Fibroblast of the aortic adventitia (primary cell): ENCODE measurements at regions not wholly inside any gene's neighbourhood (a gene's known extent, or its start where the extent isn't known, plus 50 kb on each side); places are given as distances from the start of the nearest gene placed in this dataset.

ENCODE experiments used
- DNase-seq: peaks from one replicate; pipeline ENCODE4 v3.0.0-alpha.2; 2010; ENCODE audit warnings: low read depth
- H3K4me3 ChIP-seq: 2 replicates; pipeline ENCODE4 v1.5.1; 2011; ENCODE audit warnings: low read depth, mild to moderate bottlenecking, control low read depth, low read length, moderate library complexity
- TF ChIP-seq, protein P1 (sequence below): IDR thresholded peaks from 2 replicates; pipeline ENCODE4 v1.5.1; 2011; ENCODE audit warnings: mild to moderate bottlenecking, low read length, control low read depth, inconsistent platforms; ENCODE audit not compliant: insufficient read depth

DNA sequence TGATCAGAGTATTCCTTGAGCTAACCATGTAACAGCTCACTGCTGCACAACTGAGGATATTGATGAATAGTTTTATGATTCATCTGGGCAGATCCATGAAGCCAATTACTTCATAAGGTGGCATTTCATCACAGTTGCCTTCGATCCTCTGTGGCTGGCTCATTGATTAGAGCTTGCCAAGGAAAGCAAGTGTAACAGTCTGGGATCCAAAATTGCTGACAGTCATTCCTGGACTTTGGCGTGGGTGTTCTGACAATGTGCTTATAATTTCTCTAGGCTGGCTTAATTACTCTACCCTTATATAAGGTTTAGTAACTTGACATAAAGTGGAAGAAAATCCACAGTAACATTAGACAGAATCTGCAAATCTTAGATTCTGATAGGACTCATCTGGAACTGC, 551.3 kb upstream of the CDH4 start:
- no peak overlapping the region for H3K4me3 ChIP-seq
- DNase-seq: peak; percentile 10
- TF ChIP-seq, protein P1, sequence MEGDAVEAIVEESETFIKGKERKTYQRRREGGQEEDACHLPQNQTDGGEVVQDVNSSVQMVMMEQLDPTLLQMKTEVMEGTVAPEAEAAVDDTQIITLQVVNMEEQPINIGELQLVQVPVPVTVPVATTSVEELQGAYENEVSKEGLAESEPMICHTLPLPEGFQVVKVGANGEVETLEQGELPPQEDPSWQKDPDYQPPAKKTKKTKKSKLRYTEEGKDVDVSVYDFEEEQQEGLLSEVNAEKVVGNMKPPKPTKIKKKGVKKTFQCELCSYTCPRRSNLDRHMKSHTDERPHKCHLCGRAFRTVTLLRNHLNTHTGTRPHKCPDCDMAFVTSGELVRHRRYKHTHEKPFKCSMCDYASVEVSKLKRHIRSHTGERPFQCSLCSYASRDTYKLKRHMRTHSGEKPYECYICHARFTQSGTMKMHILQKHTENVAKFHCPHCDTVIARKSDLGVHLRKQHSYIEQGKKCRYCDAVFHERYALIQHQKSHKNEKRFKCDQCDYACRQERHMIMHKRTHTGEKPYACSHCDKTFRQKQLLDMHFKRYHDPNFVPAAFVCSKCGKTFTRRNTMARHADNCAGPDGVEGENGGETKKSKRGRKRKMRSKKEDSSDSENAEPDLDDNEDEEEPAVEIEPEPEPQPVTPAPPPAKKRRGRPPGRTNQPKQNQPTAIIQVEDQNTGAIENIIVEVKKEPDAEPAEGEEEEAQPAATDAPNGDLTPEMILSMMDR: no peak

DNA sequence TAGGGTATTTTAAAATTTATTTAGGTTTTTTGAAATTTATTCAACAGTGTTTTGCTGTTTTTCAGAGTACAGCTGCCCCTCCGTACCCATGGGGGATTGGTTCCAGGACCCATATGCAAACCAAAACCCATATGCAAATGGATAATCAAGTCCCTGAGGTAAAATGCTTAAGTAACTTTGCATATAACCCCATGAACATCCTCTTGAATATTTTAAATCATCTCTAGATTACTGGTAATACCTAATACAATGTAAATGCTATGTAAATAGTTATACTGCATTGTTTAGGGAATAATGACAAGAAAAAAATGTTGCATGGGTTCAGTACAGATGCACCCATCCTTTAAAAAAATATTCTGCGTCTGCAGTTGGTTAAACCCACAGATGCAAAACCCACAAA, 547.9 kb upstream of the CDH4 start:
- TF ChIP-seq, protein P1: no peak
- H3K4me3 ChIP-seq: no peak overlapping the region
- DNase-seq: no peak

DNA sequence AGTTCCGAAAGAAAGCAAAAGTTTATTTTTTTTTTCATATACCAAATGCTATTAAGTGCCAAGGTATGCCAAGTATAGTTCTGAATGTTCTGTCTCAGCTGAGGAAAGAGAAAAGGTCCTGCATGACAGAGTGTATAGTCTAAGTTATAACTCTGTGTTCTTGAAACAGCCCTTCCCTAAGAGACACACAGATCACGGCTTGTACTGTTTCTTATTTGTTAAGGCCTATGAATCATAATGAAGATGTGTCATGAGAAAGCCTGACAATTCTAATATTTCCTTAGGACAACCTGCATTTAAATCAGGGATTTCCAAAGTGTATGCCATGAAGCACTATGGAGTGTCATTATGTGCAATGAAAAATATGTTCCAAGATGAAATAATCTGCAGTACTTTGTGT, 538.7 kb upstream of the CDH4 start:
- TF ChIP-seq, protein P1: no peak
- no peak overlapping the region for H3K4me3 ChIP-seq
- DNase-seq: no peak

DNA sequence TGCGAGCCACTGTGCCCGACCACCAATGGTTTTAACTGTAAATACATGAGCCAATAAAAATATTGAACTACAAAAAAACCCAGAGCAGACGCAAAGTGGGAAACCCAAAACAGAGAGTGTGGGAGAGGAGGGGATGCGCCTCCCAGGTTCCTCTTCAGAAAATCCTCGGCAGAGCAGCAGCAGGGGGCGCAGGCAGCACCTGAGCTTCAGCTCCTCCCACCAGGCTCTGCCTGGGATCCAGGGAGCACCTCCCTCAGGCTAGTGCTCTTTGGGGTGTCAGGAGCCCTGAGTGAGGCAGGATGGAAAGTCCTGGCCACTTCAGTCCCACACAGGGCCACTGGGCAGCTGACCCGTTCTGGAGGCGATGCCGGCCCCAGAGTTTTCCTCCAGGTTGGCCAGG, 536.9 kb upstream of the CDH4 start:
- H3K4me3 ChIP-seq: no peak overlapping the region
- no peak for DNase-seq
- TF ChIP-seq, protein P1: no peak

DNA sequence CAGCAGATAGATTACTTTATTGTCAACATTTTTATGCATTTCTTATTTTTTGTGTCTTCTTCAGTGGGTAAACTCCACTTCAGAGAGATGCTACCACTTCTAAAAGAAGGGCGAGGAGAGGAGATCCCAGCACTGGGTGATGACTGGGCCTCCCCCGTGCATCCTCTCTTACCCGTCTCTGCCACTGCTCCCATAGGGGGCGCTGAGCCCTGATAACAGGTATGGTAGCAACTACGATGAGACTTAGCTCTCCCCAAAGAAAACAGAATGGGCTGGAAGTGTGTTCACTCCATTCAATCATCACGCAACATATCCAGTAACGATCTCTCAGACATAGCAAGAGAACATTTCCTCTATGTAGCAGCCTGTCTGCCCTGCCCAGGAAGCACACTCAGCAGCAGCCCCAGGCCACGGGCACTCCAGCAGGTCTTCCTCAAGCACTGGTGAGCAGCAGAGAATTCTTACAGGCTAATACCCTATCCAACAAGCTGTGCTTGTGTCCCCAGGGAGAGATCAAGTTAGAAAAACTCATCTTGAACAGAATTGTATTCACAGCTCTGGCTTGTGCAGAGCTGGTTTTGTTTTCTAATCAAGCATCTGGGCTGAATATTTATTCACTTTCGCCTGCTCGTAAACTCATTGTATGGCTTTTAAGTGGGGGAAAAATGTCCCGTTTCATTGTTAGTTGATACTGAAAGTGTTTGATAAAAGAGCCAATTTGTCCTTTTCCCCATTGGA, 533.1 kb upstream of the CDH4 start:
- TF ChIP-seq, protein P1: no peak
- no peak overlapping the region for H3K4me3 ChIP-seq
- no peak for DNase-seq

DNA sequence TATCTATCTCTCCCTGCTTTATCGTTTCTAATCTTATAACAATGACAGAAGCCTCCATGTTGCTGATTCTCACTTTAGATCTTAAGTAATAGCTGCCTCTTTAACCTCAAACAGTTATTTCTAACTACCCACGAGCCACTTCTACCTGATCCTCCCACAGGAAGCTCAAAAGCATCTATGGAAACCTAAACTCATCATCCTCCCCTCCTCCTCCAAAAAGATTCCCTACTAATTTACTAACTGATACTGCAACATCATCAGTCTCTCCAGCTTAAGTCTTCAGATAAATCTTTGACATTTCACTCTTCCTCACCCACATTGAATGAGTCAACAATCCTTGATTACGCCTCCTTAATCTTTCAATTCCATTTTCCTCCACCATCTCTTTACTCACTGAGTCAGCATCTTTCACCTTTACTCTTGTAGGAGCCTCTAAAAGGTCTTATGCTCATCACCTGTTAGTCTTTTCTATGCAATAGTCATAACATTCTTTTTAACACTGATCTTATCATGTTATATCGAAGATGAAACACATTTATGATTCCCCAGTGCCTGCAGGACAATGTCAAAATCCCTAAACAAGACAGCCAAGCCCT, 526.7 kb upstream of the CDH4 start:
- no peak overlapping the region for H3K4me3 ChIP-seq
- TF ChIP-seq, protein P1: no peak
- DNase-seq: no peak
